Activated B cell treated with CpG ODN at 0.5 μM for 24 hours (primary cell): ENCODE measurements at regions not wholly inside any gene's neighbourhood (a gene's known extent, or its start where the extent isn't known, plus 50 kb on each side); places are given as distances from the start of the nearest gene placed in this dataset.

Source experiments
- ATAC-seq: fragments of 200-7000 bp; cut with Tn5 transposase; one replicate; pipeline ENCODE4 v1.10.0; 2021; ENCODE audit warnings: low read depth, mild to moderate bottlenecking, moderate library complexity
- CTCF ChIA-PET: fragments of 350-600 bp; sonication (Branson Sonifier 250); formaldehyde crosslinking; loops from one replicate; lab custom pipeline; 2021; ENCODE audit warnings: antibody characterized with exemption; lab: Charles Lee
- POLR2A ChIA-PET: fragments of 350-600 bp; sonication (Branson Sonifier 250); formaldehyde crosslinking; loops from one replicate; lab custom pipeline; 2021; ENCODE audit warnings: antibody characterized with exemption; lab: Charles Lee
- DNase-seq: peaks from one replicate; pipeline ENCODE4 v3.0.0; 2022
- H3K27ac Mint-ChIP-seq: one replicate; pipeline ENCODE4 v1.8.0; 2020; ENCODE audit warnings: mixed read lengths
- H3K27me3 Mint-ChIP-seq: one replicate; pipeline ENCODE4 v1.8.0; 2021; ENCODE audit warnings: mixed read lengths
- H3K36me3 Mint-ChIP-seq: one replicate; pipeline ENCODE4 v1.8.0; 2021; ENCODE audit warnings: low read depth, mixed read lengths
- H3K4me1 Mint-ChIP-seq: one replicate; pipeline ENCODE4 v1.8.0; 2021; ENCODE audit warnings: mixed read lengths
- H3K4me3 Mint-ChIP-seq: one replicate; pipeline ENCODE4 v1.8.0; 2020; ENCODE audit warnings: mild to moderate bottlenecking, mixed read lengths
- H3K9me3 Mint-ChIP-seq: one replicate; pipeline ENCODE4 v1.8.0; 2020; ENCODE audit warnings: mixed read lengths
- intact Hi-C: fragments of 100-400 bp; cut with micrococcal nuclease; formaldehyde crosslinking; loops from one replicate; pipeline ENCODE4 v1.15.1; 2024
- TF ChIP-seq, protein P1 (sequence below): fragments of 200-600 bp; IDR thresholded peaks from one replicate; pipeline ENCODE4 v1.8.0; 2022; ENCODE audit warnings: antibody characterized with exemption, mild to moderate bottlenecking

DNA sequence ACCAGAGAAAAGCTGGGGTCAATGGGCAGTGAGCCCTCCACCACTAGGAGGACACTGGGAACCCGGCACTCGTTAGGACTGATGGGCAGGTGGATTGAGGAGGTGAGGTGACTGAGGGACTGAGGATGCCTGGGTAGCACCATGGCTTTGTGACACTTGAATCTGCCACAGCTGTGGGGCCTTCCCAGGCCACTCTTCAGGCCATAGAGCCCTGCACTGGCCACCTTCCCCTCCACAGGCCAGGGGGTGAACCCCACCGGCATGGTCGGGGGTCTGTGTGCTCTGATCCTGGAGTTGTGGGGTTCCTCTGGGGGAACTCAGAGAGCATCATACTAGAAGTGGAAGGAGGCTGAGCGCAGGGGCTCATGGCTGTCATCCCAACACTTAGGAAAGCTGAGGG, 423.5 kb downstream of the ZNF536 start:
- ATAC-seq (no peak), DNase-seq (no peak)
- TF ChIP-seq, protein P1, sequence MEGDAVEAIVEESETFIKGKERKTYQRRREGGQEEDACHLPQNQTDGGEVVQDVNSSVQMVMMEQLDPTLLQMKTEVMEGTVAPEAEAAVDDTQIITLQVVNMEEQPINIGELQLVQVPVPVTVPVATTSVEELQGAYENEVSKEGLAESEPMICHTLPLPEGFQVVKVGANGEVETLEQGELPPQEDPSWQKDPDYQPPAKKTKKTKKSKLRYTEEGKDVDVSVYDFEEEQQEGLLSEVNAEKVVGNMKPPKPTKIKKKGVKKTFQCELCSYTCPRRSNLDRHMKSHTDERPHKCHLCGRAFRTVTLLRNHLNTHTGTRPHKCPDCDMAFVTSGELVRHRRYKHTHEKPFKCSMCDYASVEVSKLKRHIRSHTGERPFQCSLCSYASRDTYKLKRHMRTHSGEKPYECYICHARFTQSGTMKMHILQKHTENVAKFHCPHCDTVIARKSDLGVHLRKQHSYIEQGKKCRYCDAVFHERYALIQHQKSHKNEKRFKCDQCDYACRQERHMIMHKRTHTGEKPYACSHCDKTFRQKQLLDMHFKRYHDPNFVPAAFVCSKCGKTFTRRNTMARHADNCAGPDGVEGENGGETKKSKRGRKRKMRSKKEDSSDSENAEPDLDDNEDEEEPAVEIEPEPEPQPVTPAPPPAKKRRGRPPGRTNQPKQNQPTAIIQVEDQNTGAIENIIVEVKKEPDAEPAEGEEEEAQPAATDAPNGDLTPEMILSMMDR: no peak
- POLR2A ChIA-PET: no interaction called here
- intact Hi-C loops: no loop called here
- Mint-ChIP-seq H3K9me3 (peaks cover 6% of the 10 kb centered on the region), H3K4me1 (no peaks in the 10 kb centered on the region), H3K36me3 (no peaks in the 10 kb centered on the region), H3K4me3 (no peak overlapping the region), H3K27me3 (no peaks in the 10 kb centered on the region), H3K27ac (no peak overlapping the region)
- CTCF ChIA-PET: no interaction called here

DNA sequence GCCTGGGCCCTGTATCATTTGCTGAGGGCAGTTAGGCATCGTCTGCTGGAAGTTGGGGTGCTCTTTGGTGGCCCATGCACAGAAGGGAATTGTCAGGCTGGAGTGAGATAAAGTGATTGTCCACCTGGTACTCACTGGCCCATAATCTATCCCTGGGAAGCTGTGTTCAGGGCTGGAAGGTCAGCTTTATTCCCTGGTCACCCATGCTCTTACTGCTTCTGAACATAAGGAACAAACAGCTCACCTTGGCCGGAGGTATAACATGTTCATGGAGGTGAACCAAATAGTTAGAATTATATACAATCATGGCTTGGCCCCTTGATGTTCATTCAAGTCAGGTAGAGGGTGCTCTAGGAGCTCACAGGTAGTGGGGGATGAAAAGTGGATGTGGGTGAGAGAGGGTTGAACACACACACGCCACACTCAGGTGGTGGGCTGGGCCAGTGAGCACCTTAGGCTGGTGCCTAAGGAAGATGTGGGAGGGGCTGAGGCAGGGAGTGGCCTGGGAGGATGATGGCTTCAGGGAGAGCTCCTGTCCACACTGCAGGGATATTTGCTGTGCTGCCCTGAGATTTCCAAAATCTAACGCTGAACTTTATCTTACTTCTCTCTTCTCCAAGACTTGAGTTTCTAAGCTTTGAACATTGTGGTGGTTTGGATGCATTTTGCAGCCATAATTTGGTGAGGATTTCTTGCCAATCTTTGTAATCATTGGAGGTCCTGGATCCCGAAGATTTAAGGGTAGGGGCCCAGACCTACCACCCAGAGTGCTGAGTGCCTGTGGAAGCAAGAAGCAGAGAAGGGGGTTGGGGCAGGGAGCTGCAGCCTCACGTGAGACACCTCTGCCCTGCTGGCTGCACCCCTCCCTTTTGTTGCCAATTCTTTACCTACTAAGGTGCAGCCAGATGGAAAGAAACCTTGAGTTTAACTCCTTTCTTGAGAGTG, 420.6 kb downstream of the ZNF536 start:
- Mint-ChIP-seq H3K4me3 (no peak overlapping the region), H3K36me3 (no peaks in the 10 kb centered on the region), H3K4me1 (no peaks in the 10 kb centered on the region), H3K27ac (no peak overlapping the region), H3K9me3 (peaks cover 6% of the 10 kb centered on the region), H3K27me3 (no peaks in the 10 kb centered on the region)
- POLR2A ChIA-PET: no interaction called here
- no peak for DNase-seq
- CTCF ChIA-PET: interaction anchor here (1.7 kb wide), 1 partner anchor 9 kb away, joined by 3 read pairs; no protein-coding TSS in a partner anchor
- intact Hi-C loops: no loop called here
- TF ChIP-seq, protein P1: no peak
- ATAC-seq: no peak

DNA sequence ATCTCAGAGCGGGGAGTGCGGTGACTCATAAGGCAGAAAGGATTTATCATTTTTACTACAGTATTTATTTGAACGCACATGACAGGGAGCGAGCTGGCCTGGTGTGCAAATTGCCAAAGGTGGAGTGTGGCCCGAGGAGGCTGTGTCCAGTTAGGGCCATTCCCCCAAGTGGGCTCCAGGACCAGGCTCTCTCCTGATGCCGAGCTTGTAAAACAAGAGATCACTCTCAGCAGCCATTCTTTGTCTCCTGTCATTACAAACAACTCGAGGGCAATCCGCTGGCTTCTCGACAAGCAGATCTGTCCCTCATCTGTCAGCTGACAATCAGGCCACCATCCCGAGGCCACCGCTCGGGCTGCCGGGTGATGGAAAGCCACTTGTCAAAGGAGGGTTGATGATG, 418.9 kb downstream of the ZNF536 start:
- ChIA-PET POLR2A (no interaction called here), CTCF (no interaction called here)
- H3K4me1 Mint-ChIP-seq: no peaks in the 10 kb centered on the region
- TF ChIP-seq, protein P1: no peak
- peaks cover 6% of the 10 kb centered on the region for H3K9me3 Mint-ChIP-seq
- H3K27ac Mint-ChIP-seq: no peak overlapping the region
- DNase-seq (no peak), ATAC-seq (no peak)
- no peaks in the 10 kb centered on the region for H3K27me3 Mint-ChIP-seq
- intact Hi-C loops: no loop called here
- H3K4me3 Mint-ChIP-seq: no peak overlapping the region
- no peaks in the 10 kb centered on the region for H3K36me3 Mint-ChIP-seq

DNA sequence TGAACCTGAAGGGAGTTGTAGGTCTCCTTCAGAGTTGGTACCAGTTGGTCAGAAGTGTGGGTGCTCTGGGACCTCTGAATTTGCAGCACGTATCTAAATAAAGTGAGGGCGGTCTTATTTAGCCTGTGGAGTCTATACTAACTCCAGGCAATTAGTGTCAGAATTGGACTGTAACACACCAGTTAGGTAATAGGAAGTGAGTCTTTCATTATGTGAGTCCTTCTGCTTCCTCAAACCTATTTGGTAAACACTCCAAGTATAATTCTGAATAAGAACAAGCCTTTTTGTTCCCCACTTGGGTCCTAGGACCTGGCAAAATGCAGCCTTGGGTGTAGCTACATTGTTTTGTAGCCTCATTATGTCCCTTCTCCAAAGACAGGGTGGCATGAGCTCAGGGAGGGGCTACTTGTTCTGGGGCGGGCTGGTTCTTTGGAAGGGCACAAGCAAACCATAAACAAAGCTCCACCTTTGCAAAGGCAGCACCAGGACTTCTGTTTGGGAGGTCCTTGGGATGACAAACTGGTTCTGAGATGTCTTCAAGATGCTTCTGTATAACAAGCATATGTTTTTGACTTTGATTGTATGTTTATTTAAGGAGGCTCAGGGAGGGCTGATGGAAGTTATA, 418.0 kb downstream of the ZNF536 start:
- ChIA-PET CTCF (no interaction called here), POLR2A (no interaction called here)
- H3K27ac Mint-ChIP-seq: no peak overlapping the region
- no peak overlapping the region for H3K4me3 Mint-ChIP-seq
- H3K36me3 Mint-ChIP-seq: no peaks in the 10 kb centered on the region
- H3K4me1 Mint-ChIP-seq: no peaks in the 10 kb centered on the region
- intact Hi-C loops: no loop called here
- no peaks in the 10 kb centered on the region for H3K27me3 Mint-ChIP-seq
- DNase-seq (no peak), ATAC-seq (no peak)
- peaks cover 8% of the 10 kb centered on the region for H3K9me3 Mint-ChIP-seq
- TF ChIP-seq, protein P1: no peak

DNA sequence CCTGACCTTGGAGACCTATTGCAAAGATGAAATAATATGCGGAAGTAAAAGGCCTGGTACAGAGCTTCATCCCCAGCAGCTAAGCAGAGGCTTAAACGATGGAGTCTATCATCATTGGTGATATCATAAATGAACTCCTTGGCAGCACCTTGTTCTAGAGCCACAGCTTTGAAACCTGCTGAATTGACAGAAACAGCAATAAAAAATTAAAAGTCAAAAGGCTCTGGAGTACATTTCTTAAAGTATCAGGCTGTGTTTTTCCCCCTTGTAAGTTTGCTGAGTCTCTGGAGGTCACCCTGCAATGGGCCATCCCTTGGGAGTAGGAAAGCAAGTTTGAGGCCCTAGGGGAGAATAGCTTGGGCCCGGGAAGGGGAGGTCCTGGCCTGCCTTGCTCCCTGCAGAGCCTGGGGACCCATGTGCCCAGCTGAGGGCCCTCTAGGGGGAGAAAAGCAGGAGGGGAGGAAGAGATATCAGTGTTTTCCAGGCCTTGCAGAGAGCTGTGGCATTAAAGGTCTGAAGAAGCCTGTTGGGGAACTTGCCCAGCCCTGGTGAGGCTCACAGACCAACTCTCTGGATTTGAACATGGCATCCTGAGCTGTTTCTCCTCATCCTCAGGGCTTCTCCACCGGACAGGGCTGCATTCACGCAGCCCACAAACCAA, 416.1 kb downstream of the ZNF536 start:
- CTCF ChIA-PET: no interaction called here
- POLR2A ChIA-PET: no interaction called here
- DNase-seq: no peak
- no peak for ATAC-seq
- Mint-ChIP-seq H3K4me3 (no peak overlapping the region), H3K36me3 (no peaks in the 10 kb centered on the region), H3K27ac (no peak overlapping the region), H3K9me3 (peaks cover 7% of the 10 kb centered on the region), H3K4me1 (no peaks in the 10 kb centered on the region), H3K27me3 (no peaks in the 10 kb centered on the region)
- TF ChIP-seq, protein P1: no peak
- intact Hi-C loops: loop anchor here (10.0 kb wide), 1 partner anchor 1787 kb away; no protein-coding TSS in a partner anchor
